ENCODE measurements at regions not wholly inside any gene's neighbourhood (a gene's known extent, or its start where the extent isn't known, plus 50 kb on each side); places are given as distances from the start of the nearest gene placed in this dataset.

- H3K27ac ChIP-seq, result no peak overlapping the region
- CTCF ChIA-PET, result no interaction called here
- no peak for DNase-seq (ENCODE audit: low spot score)
- POLR2A ChIA-PET (ENCODE audit: low non-redundant PET), result no interaction called here
- TF ChIP-seq CTCF (conservative IDR thresholded peaks at IDR 0.05; ENCODE audit: low read depth), result no peak
Observed at GRCh38 chr3:73212683-73213082, 151.2 kb downstream of the EBLN2 start.

- ChIA-PET POLR2A (ENCODE audit: low non-redundant PET) (no interaction called here), CTCF (no interaction called here)
- TF ChIP-seq CTCF (conservative IDR thresholded peaks at IDR 0.05; ENCODE audit: low read depth), result no peak
- no peak for DNase-seq (ENCODE audit: low spot score)
- no peak overlapping the region for H3K27ac ChIP-seq
Observed at GRCh38 chr3:73213896-73214295, 152.4 kb downstream of the EBLN2 start.

- DNase-seq (ENCODE audit: low spot score), result no peak
- no peak overlapping the region for H3K27ac ChIP-seq
- no peak for TF ChIP-seq CTCF (conservative IDR thresholded peaks at IDR 0.05; ENCODE audit: low read depth)
- CTCF ChIA-PET, result no interaction called here
- POLR2A ChIA-PET (ENCODE audit: low non-redundant PET), result no interaction called here
Observed at GRCh38 chr3:73214846-73215245, 153.4 kb downstream of the EBLN2 start.

- H3K27ac ChIP-seq, result no peak overlapping the region
- CTCF ChIA-PET, result no interaction called here
- POLR2A ChIA-PET (ENCODE audit: low non-redundant PET), result no interaction called here
- DNase-seq (ENCODE audit: low spot score), result no peak
- no peak for TF ChIP-seq CTCF (conservative IDR thresholded peaks at IDR 0.05; ENCODE audit: low read depth)
Observed at GRCh38 chr3:73215281-73215680, 153.8 kb downstream of the EBLN2 start.

- ChIA-PET POLR2A (ENCODE audit: low non-redundant PET) (no interaction called here), CTCF (no interaction called here)
- no peak overlapping the region for H3K27ac ChIP-seq
- DNase-seq (ENCODE audit: low spot score), result no peak
- no peak for TF ChIP-seq CTCF (conservative IDR thresholded peaks at IDR 0.05; ENCODE audit: low read depth)
Observed at GRCh38 chr3:73215901-73216300, 154.4 kb downstream of the EBLN2 start.

GRCh38 chr3:73216310-73216709, 154.9 kb downstream of the EBLN2 start:
- no peak for TF ChIP-seq CTCF (conservative IDR thresholded peaks at IDR 0.05; ENCODE audit: low read depth)
- DNase-seq (ENCODE audit: low spot score), result no peak
- ChIA-PET POLR2A (ENCODE audit: low non-redundant PET) (no interaction called here), CTCF (no interaction called here)
- no peak overlapping the region for H3K27ac ChIP-seq

GRCh38 chr3:73222126-73222525, 160.7 kb downstream of the EBLN2 start:
- ChIA-PET POLR2A (ENCODE audit: low non-redundant PET) (no interaction called here), CTCF (interaction anchor here (0.7 kb wide), 1 partner anchor 329 kb away, joined by 3 read pairs; no protein-coding TSS in a partner anchor)
- no peak for DNase-seq (ENCODE audit: low spot score)
- no peak overlapping the region for H3K27ac ChIP-seq
- TF ChIP-seq CTCF (conservative IDR thresholded peaks at IDR 0.05; ENCODE audit: low read depth), result no peak

All from RWPE1 (cell line).